HG02571 (cell line): ENCODE measurements at regions not wholly inside any gene's neighbourhood (a gene's known extent, or its start where the extent isn't known, plus 50 kb on each side); places are given as distances from the start of the nearest gene placed in this dataset.
"Not testable (repeated sequence)": the region's sequence is repeated elsewhere in the genome, so short reads cannot be mapped to it uniquely, and the experiment has no call there.

Experiments
- ATAC-seq: cut with Tn5 transposase; IDR thresholded peaks from one replicate; pipeline ENCODE4 v1.9.1; 2021; ENCODE audit warnings: mild to moderate bottlenecking, moderate library complexity; ENCODE audit not compliant: unreplicated experiment

DNA sequence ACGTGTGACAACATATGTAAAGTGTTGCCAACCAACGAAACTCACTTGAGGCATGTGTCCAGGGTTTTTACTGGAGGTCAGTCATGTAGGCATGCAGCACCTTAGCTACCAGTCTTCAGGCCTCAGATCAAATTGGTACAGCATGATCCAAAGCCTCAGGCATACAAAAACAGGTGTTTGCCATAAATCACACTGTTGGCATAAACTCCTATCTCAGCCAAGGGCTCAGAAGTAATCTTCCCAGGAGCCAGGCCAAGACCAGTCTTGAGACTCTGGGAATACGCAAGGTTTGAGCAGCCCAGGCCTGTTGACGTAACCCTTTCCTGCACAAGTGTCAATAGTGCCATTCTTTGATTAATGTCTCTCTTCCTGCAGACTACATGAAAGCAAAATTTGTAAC, 163.5 kb downstream of the PRL start:
- no peak for ATAC-seq

GRCh38 chr6:22134308-22134707, 162.5 kb downstream of the PRL start:
- no peak for ATAC-seq

DNA sequence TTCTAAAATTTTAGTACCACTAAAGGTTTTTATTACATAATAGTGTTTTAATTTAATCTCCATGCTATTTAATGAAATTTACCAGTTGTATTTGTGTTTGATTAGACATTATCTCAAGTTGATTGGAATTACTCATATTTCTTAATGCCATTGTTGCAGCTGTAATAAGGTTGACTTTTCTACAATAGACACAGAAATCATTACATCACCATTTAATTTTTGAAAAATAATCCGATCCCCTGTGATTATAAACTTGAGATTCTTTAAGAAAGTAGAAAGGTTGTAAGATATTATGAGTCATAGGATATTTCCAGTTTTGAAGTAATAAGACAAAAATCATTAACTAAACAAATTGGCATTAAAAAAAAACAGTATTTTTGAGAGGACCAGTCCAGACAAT, 161.4 kb downstream of the PRL start:
- ATAC-seq = no peak

GRCh38 chr6:22140736-22141135, 156.1 kb downstream of the PRL start:
- ATAC-seq = not testable (repeated sequence)

GRCh38 chr6:22141241-22141745, 155.5 kb downstream of the PRL start:
- ATAC-seq = no peak

DNA sequence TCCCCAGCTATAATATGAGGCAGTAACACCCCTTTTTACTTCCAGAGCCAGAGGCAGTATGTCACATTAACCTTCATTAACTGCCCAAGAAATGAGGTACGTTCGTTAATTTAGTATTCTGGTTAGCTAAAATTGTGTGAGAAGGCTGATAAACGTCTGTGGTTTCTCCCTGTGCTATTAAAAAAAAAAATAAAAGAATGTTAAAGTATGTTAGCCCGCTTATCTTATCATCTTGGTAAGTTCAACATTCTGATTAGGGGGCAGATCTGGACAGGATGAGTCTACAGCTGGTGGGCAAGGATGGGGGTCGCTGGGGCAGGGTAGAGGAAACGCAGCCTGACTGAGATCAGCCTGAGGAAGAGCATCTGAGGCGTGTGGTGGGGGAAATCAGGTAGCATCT, 154.0 kb downstream of the PRL start:
- no peak for ATAC-seq

GRCh38 chr6:22145376-22145775, 151.5 kb downstream of the PRL start:
- ATAC-seq = no peak

DNA sequence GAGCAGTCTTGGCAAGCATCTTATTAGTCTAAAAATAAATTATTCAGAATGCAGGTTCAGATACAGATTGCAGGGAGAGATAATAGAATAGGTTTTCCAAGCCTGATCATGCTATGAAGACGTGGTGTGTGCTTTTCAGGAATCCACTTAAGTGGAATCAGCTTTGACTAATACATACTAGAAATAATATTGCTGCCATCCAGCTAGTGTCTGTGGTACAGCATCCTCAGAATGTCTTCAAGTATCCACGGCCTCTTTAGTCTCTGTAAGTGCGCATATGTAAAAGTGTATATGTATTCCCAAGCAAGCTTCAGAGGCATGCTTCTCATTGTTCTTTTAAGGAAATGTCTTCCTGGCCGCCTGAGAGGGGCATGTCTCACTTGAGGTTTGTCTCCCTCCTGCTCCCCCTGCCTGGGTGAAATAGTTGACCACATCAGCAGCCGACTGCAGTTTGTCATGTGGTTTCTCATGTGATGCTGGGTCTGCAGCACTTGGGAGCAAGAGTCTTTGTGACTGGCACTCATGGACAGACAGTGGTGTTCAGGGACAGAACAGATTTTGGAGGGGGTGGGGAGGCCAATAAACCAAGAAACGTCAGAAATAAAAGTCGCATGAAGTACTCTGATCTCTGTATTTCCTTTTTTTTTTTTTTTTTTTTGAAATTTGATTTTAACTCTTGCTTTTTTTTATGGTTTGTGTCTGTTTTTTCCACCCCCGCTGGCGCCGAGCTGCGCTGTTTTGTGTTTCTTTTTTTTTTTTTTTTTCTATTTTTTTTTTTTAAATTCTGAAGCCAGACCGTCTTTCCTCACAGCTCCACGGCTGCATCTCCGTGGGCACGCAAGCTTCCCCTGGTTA, 150.8 kb downstream of the PRL start:
- ATAC-seq = no peak

GRCh38 chr6:22146678-22146930, 150.2 kb downstream of the PRL start:
- ATAC-seq = no peak

GRCh38 chr6:22146931-22147701, 149.7 kb downstream of the PRL start:
- ATAC-seq = no peak

DNA sequence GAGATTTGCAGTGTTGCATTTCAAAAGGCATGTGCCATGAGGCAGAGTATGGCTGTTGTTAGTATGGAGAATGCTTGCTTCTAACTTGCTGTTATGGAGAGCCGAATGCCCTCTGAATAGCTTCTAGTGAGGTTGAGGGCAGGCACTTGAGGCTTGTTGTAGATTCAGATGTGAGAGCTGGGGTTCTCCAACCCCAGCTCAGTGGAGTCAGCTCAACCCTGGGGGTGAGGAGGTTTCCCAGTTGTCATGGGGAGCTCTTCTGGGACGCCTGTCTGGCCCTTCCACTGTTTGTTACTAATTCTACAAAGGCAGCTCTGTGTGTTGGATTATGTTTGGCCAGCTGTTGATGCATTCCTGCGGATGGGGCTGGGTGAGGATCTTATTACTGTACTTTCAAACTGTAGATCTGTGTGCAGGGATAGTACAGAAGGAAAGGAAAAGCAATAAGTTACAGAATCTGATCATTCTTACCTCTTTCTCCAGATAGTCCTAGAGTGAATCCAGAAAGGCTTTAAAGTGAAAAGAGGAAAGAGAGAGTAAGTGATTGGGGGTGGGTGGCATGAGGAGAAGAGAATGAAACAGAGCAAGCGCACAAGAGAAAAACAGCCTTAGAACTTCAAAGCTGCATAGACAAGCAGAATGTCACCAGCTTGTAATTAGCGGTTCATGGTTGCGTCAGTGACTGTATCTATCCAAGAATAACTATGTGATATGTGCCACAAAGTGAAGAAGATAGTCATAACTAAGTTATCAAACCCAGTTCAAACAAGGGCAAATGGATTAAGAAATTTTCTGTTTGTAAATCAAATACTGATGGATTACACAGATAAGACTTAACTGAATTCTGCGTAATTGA, 148.7 kb downstream of the PRL start:
- no peak for ATAC-seq

GRCh38 chr6:22149096-22149495, 147.7 kb downstream of the PRL start:
- ATAC-seq = no peak

- ATAC-seq = no peak
These were observed 147.1 kb downstream of the PRL start for GRCh38 chr6:22149501-22150367.

- no peak for ATAC-seq
These were observed 146.3 kb downstream of the PRL start for GRCh38 chr6:22150368-22151035.

- ATAC-seq = no peak
These were observed 144.9 kb downstream of the PRL start for GRCh38 chr6:22151892-22152291.

- no peak for ATAC-seq
These were observed 144.0 kb downstream of the PRL start for GRCh38 chr6:22152841-22153240.

DNA sequence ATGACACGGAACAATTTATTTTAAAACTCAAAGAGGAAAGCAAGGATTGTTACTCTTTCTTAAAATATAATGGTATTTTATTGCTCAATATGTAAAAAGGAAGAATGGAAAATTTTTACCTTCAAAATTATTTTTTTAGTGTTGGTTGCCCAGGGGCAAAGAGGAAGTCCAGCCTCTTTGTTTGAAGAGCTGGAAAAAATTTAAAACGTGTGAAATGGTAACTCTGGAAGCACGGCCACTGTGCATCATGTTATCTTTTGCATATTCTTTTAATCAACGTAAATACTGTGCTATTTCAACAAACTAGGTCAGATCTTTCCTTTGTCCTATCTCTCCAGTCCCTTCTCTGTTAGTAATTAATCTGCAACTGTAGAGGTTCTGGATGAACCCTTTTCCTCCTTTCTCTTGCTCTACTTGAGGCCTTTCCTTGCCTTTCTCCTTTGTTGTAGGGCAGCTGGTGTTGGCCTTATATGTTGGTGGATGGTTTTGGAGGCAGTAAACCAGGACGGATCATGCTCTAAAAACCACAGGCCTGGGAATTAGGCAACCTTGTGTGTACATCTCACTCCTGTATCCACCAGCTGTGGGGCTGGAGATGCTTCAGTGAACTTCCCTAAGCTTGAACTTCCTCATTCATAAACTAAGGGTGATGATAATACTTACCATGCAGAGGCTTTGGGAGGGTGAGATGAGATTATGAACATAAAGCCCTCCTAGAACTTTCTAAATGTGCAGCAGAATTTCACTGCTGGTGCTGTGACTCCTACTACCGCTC, 143.3 kb downstream of the PRL start:
- ATAC-seq = no peak

GRCh38 chr6:22155551-22155950, 141.3 kb downstream of the PRL start:
- no peak for ATAC-seq

GRCh38 chr6:22157233-22157632, 139.6 kb downstream of the PRL start:
- no peak for ATAC-seq
